Activated CD4-positive, alpha-beta memory T cell treated with anti-CD3 and anti-CD28 coated beads, Interleukin-2, amount 10 ng/mL, durations not matched to agents 7 days and 5 days (primary cell): ENCODE measurements at regions not wholly inside any gene's neighbourhood (a gene's known extent, or its start where the extent isn't known, plus 50 kb on each side); places are given as distances from the start of the nearest gene placed in this dataset.

Experiments used
- CTCF ChIA-PET: fragments of 350-600 bp; sonication (Branson Sonifier 250); formaldehyde crosslinking; loops from one replicate; lab custom pipeline; 2021; ENCODE audit warnings: antibody characterized with exemption, inconsistent platforms; lab: Charles Lee
- POLR2A ChIA-PET: fragments of 350-600 bp; sonication (Branson Sonifier 250); formaldehyde crosslinking; loops from one replicate; lab custom pipeline; 2021; ENCODE audit warnings: antibody characterized with exemption; lab: Charles Lee
- DNase-seq: peaks from one replicate; pipeline ENCODE4 v3.0.0-alpha.2; 2020
- H3K27ac Mint-ChIP-seq: one replicate; pipeline ENCODE4 v1.8.0; 2021; ENCODE audit warnings: mild to moderate bottlenecking, mixed read lengths
- H3K27me3 Mint-ChIP-seq: one replicate; pipeline ENCODE4 v1.8.0; 2021; ENCODE audit warnings: mixed read lengths
- H3K36me3 Mint-ChIP-seq: one replicate; pipeline ENCODE4 v1.8.0; 2021; ENCODE audit warnings: low read depth, mixed read lengths
- H3K4me1 Mint-ChIP-seq: one replicate; pipeline ENCODE4 v1.8.0; 2021; ENCODE audit warnings: mixed read lengths
- H3K4me3 Mint-ChIP-seq: one replicate; pipeline ENCODE4 v1.8.0; 2021; ENCODE audit warnings: mild to moderate bottlenecking, mixed read lengths
- H3K9me3 Mint-ChIP-seq: one replicate; pipeline ENCODE4 v1.8.0; 2021; ENCODE audit warnings: mixed read lengths

GRCh38 chr4:163949976-163950601 lies 455.6 kb downstream of the TMA16 start:
- no peaks in the 10 kb centered on the region for H3K36me3 Mint-ChIP-seq

GRCh38 chr4:163955288-163955687 lies 460.8 kb downstream of the TMA16 start:
- no peaks in the 10 kb centered on the region for H3K36me3 Mint-ChIP-seq
- H3K27ac Mint-ChIP-seq: no peak overlapping the region
- ChIA-PET POLR2A (no interaction called here), CTCF (no interaction called here)
- no peak for DNase-seq
- no peaks in the 10 kb centered on the region for H3K4me1 Mint-ChIP-seq
- no peak overlapping the region for H3K4me3 Mint-ChIP-seq
- no peaks in the 10 kb centered on the region for H3K27me3 Mint-ChIP-seq
- no peaks in the 10 kb centered on the region for H3K9me3 Mint-ChIP-seq

More at GRCh38 chr4:163949976-163950601, 455.6 kb downstream of the TMA16 start:
- Mint-ChIP-seq H3K4me3 (no peak overlapping the region), H3K27me3 (no peaks in the 10 kb centered on the region), H3K4me1 (no peaks in the 10 kb centered on the region), H3K9me3 (no peaks in the 10 kb centered on the region), H3K27ac (no peak overlapping the region)
- no peak for DNase-seq
- POLR2A ChIA-PET: no interaction called here
- CTCF ChIA-PET: no interaction called here

- Mint-ChIP-seq H3K36me3 (no peaks in the 10 kb centered on the region), H3K4me3 (no peak overlapping the region), H3K4me1 (no peaks in the 10 kb centered on the region), H3K27ac (no peak overlapping the region), H3K9me3 (no peaks in the 10 kb centered on the region), H3K27me3 (no peaks in the 10 kb centered on the region)
- DNase-seq: no peak
- POLR2A ChIA-PET: no interaction called here
- CTCF ChIA-PET: no interaction called here
Observed at GRCh38 chr4:163958751-163959150, 464.3 kb downstream of the TMA16 start.

GRCh38 chr4:163959932-163960331 lies 465.4 kb downstream of the TMA16 start:
- Mint-ChIP-seq H3K36me3 (no peaks in the 10 kb centered on the region), H3K27ac (no peak overlapping the region), H3K4me3 (no peak overlapping the region), H3K4me1 (no peaks in the 10 kb centered on the region), H3K9me3 (no peaks in the 10 kb centered on the region), H3K27me3 (no peaks in the 10 kb centered on the region)
- DNase-seq: no peak
- POLR2A ChIA-PET: no interaction called here
- CTCF ChIA-PET: no interaction called here

- Mint-ChIP-seq H3K27ac (no peak overlapping the region), H3K36me3 (no peaks in the 10 kb centered on the region), H3K9me3 (no peaks in the 10 kb centered on the region), H3K4me1 (no peaks in the 10 kb centered on the region), H3K4me3 (no peak overlapping the region), H3K27me3 (no peaks in the 10 kb centered on the region)
- no peak for DNase-seq
- ChIA-PET POLR2A (no interaction called here), CTCF (no interaction called here)
Observed at GRCh38 chr4:163966612-163967011, 472.1 kb downstream of the TMA16 start.

GRCh38 chr4:163967263-163967662 lies 472.8 kb downstream of the TMA16 start:
- Mint-ChIP-seq H3K4me1 (no peaks in the 10 kb centered on the region), H3K36me3 (no peaks in the 10 kb centered on the region)
- POLR2A ChIA-PET: no interaction called here

GRCh38 chr4:163967710-163968109 lies 473.2 kb downstream of the TMA16 start:
- no peak overlapping the region for H3K27ac Mint-ChIP-seq
- no peaks in the 10 kb centered on the region for H3K4me1 Mint-ChIP-seq
- CTCF ChIA-PET: no interaction called here
- no peak overlapping the region for H3K4me3 Mint-ChIP-seq
- POLR2A ChIA-PET: no interaction called here
- no peaks in the 10 kb centered on the region for H3K36me3 Mint-ChIP-seq
- no peaks in the 10 kb centered on the region for H3K9me3 Mint-ChIP-seq
- no peak for DNase-seq
- H3K27me3 Mint-ChIP-seq: no peaks in the 10 kb centered on the region

More at GRCh38 chr4:163967263-163967662, 472.8 kb downstream of the TMA16 start:
- Mint-ChIP-seq H3K4me3 (no peak overlapping the region), H3K27me3 (no peaks in the 10 kb centered on the region), H3K27ac (no peak overlapping the region), H3K9me3 (no peaks in the 10 kb centered on the region)
- DNase-seq: no peak
- CTCF ChIA-PET: no interaction called here

GRCh38 chr4:163969291-163969690 lies 474.8 kb downstream of the TMA16 start:
- no peaks in the 10 kb centered on the region for H3K36me3 Mint-ChIP-seq
- CTCF ChIA-PET: no interaction called here
- DNase-seq: no peak
- H3K9me3 Mint-ChIP-seq: no peaks in the 10 kb centered on the region
- no peak overlapping the region for H3K27ac Mint-ChIP-seq
- H3K4me3 Mint-ChIP-seq: no peak overlapping the region
- H3K27me3 Mint-ChIP-seq: no peaks in the 10 kb centered on the region
- no peaks in the 10 kb centered on the region for H3K4me1 Mint-ChIP-seq
- POLR2A ChIA-PET: no interaction called here

GRCh38 chr4:163976588-163976987 lies 482.1 kb downstream of the TMA16 start:
- POLR2A ChIA-PET: no interaction called here
- CTCF ChIA-PET: no interaction called here
- Mint-ChIP-seq H3K9me3 (no peaks in the 10 kb centered on the region), H3K4me1 (no peaks in the 10 kb centered on the region), H3K36me3 (no peaks in the 10 kb centered on the region), H3K4me3 (no peak overlapping the region), H3K27me3 (no peaks in the 10 kb centered on the region), H3K27ac (no peak overlapping the region)
- DNase-seq: no peak

GRCh38 chr4:163988391-163988790 lies 493.9 kb downstream of the TMA16 start:
- no peak for DNase-seq
- Mint-ChIP-seq H3K36me3 (no peaks in the 10 kb centered on the region), H3K4me1 (no peaks in the 10 kb centered on the region), H3K27ac (no peak overlapping the region), H3K4me3 (no peak overlapping the region), H3K9me3 (no peaks in the 10 kb centered on the region), H3K27me3 (no peaks in the 10 kb centered on the region)
- ChIA-PET POLR2A (no interaction called here), CTCF (no interaction called here)

GRCh38 chr4:163988865-163989264 lies 494.4 kb downstream of the TMA16 start:
- H3K27ac Mint-ChIP-seq: no peak overlapping the region
- POLR2A ChIA-PET: no interaction called here
- no peaks in the 10 kb centered on the region for H3K36me3 Mint-ChIP-seq
- H3K9me3 Mint-ChIP-seq: no peaks in the 10 kb centered on the region
- DNase-seq: no peak
- H3K4me1 Mint-ChIP-seq: no peaks in the 10 kb centered on the region
- H3K4me3 Mint-ChIP-seq: no peak overlapping the region
- no peaks in the 10 kb centered on the region for H3K27me3 Mint-ChIP-seq
- CTCF ChIA-PET: no interaction called here

GRCh38 chr4:163991298-163991865 lies 496.9 kb downstream of the TMA16 start:
- POLR2A ChIA-PET: no interaction called here
- Mint-ChIP-seq H3K36me3 (no peaks in the 10 kb centered on the region), H3K4me3 (no peak overlapping the region), H3K27ac (no peak overlapping the region), H3K4me1 (no peaks in the 10 kb centered on the region), H3K9me3 (no peaks in the 10 kb centered on the region), H3K27me3 (no peaks in the 10 kb centered on the region)
- no peak for DNase-seq
- CTCF ChIA-PET: no interaction called here

- ChIA-PET CTCF (no interaction called here), POLR2A (no interaction called here)
- H3K36me3 Mint-ChIP-seq: no peaks in the 10 kb centered on the region
- no peaks in the 10 kb centered on the region for H3K27me3 Mint-ChIP-seq
- no peak for DNase-seq
- H3K27ac Mint-ChIP-seq: no peak overlapping the region
- no peaks in the 10 kb centered on the region for H3K9me3 Mint-ChIP-seq
- no peak overlapping the region for H3K4me3 Mint-ChIP-seq
- peaks cover 4% of the 10 kb centered on the region for H3K4me1 Mint-ChIP-seq
Observed at GRCh38 chr4:164009435-164009834, 514.9 kb downstream of the TMA16 start.

GRCh38 chr4:164011791-164012190 lies 517.3 kb downstream of the TMA16 start:
- Mint-ChIP-seq H3K4me3 (no peak overlapping the region), H3K27me3 (no peaks in the 10 kb centered on the region), H3K9me3 (no peaks in the 10 kb centered on the region), H3K27ac (no peak overlapping the region), H3K4me1 (peaks cover 5% of the 10 kb centered on the region), H3K36me3 (no peaks in the 10 kb centered on the region)
- POLR2A ChIA-PET: no interaction called here
- CTCF ChIA-PET: no interaction called here
- DNase-seq: no peak
